ENCODE measurements at regions not wholly inside any gene's neighbourhood (a gene's known extent, or its start where the extent isn't known, plus 50 kb on each side); places are given as distances from the start of the nearest gene placed in this dataset.

DNA sequence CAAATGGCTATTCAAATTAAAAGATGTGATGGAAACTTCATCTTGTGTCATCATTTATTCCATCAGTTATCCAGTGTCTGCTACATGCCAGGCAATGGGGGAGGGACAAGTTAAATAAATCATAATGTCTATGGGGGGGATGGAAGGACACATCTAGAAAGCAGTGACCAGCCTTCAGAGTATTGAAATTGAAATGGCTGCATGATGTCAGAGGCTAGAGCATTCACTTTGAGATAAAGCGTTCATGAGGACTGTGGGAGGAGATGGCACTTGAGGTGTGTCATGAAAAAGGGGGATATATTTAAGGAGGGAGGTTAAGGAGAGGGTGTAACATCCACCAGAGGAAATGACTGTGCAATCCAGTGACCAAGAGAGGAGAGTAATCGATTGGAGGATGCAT, 50.6 kb downstream of the SLIT2 start:
- no peak for DNase-seq (ENCODE audit: low read depth in 2 of 2)

- no peak for DNase-seq (ENCODE audit: low read depth in 2 of 2)
Observed at GRCh38 chr4:20305976-20306375, 54.3 kb downstream of the SLIT2 start.

DNA sequence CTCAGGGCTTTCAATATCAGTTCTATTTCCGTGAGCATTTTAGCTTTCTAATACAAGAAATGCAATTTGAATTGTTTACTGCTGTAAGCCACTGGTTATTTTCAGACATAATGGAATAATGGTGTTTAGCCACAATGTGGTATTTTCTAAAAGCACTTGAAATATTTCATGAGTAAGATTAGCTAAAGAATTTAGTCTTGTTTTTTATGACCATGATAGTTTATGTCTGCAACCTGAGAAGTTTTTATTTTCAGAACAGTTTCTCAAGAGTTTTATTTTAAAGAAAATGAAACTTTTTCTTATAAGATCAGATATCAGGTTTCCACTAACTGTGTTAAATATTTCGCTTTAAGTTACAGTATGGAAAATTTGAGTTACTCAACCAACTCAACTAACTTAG, 60.2 kb downstream of the SLIT2 start:
- no peak for DNase-seq (ENCODE audit: low read depth in 2 of 2)

DNA sequence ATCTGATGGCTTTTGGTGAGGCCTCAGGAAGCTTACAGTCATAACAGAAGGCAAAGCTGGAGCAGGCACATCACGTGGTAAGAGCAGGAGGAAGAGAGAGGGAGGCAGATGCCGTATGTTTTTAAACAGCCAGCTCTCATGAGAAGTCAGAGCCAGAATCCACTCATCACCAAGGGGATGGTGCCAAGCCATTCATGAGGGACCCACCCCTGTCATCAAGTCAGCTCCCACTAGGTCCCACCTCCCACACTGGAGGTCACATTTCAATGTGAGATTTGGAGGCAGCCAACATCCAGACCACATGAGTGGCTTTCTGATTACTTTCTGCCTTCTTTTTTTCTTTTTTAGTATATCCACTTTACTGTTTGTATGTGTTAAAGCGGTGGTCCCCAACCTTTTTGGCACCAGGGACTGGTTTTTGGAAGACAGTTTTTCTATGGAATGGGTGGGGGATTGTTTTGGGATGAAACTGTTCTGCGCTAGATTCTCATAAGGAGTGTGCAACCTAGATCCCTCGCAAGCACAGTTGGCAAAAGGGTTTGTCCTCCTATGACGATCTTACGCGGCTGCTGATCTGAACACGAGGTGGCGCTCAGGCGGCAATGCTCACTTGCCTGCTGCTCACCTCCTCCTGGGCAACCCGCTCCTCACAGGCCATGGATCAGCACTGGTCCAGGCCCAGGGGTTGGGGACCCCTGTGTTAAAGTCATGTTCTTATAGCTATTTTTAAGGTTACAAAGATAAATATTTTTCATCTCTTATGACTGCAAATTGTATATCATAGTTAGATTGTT, 61.7 kb downstream of the SLIT2 start:
- no peak for DNase-seq (ENCODE audit: low read depth in 2 of 2)

DNA sequence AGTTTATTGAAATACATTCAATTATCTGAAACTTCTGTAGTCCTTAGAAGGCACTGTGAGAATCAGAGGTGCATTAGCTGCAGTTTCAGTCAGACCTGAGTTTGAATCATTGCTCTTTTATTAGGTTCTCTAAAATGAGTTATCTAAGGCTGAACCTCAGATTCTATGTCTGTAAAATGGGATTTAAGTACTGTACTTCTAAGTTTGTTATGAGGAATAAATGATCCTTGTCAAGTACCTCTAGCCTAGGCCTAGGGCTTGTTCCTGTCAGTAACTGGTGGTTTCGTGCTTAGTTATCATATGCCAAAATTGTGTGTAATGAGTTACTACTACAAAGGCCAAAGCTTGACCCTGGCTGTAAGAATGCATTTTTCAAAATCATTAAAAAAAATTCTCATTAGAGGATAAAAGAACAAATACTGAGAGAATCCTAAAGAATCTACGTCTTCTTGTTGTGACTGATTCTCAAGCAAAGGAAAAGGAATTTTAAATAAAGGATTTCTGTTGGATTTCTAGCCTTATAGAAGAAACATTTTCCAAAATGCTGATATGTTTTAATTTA, 65.8 kb downstream of the SLIT2 start:
- DNase-seq (ENCODE audit: low read depth in 2 of 2), result no peak

- no peak for DNase-seq (ENCODE audit: low read depth in 2 of 2)
Observed at GRCh38 chr4:20318001-20318908, 66.5 kb downstream of the SLIT2 start.

- no peak for DNase-seq (ENCODE audit: low read depth in 2 of 2)
Observed at GRCh38 chr4:20318909-20319277, 67.2 kb downstream of the SLIT2 start.

GRCh38 chr4:20319825-20320612, 68.3 kb downstream of the SLIT2 start:
- no peak for DNase-seq (ENCODE audit: low read depth in 2 of 2)

DNA sequence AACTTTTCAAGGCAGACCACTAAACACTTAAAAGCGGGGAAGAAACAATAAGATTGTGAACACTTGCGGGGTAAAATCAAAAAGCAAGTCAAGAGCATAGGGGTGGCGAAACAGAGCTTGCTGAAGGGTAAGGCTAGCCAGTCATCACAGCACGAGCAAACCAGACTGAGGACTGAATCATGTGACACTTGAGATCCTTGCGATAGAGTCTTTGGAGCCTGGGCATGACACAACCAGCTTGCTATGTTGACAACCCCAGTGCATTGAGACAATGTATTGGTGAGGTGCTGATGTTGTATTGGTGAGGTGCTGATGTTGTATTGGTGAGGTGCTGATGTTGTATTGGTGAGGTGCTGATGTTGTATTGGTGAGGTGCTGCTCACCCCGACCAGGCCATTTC, 72.3 kb downstream of the SLIT2 start:
- DNase-seq (ENCODE audit: low read depth in 2 of 2), result no peak

DNA sequence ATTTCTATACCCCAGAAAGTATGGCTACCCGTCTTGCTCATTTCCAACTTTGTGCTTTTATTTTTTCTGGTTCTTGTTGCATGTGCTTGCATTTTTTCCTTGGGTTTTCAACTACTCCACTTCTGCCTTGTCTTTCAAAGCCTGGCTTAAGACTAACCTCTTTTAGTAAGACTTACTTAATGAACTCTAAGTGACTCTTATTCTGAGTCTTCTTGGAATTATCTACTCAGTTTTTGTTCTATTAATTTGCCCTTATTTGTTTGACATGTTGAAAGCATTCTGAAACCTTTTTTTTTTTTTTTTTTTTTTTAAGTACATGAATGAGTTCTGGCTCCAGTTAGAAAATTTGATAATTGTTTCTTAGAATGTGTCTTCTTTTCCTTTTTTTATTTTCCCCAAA, 74.8 kb downstream of the SLIT2 start:
- no peak for DNase-seq (ENCODE audit: low read depth in 2 of 2)

DNA sequence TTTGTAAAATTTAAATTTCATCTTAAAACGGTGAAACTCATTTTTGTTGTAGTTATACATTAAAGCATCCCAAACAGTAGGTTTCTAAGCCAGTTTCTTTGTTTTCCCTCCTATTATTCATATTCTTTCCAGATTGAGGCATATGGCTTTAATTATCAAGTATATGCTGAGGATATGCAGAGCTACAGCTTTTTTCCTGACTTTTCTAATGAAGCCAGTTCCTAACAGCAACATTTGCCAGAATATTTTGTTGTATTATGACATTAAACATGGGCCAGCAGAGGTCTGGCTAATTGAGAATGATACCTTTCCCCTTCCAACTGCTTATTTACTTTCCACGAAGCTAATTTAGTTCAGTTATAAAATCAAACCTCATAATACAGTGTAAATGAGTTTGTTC, 75.3 kb downstream of the SLIT2 start:
- DNase-seq (ENCODE audit: low read depth in 2 of 2), result no peak

DNA sequence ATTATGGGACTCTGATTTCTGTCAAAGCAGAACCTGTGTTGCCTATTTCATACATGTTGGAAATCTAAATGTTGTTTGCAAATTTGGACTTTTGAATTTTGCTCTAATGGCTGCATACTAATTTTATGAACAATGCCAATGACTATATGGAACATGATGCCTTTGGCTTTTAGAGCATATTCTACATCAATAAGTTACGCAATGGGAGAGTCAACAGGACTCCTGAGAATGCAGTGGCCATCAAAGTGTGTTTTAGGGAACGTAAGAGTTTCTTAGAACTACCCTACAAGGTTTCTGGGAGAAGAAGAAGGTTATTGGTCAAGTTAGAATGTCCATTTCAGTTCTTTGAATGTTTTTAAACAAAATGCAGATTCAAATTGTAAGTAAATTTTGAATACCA, 76.1 kb downstream of the SLIT2 start:
- DNase-seq (ENCODE audit: low read depth in 2 of 2), result no peak

- DNase-seq (ENCODE audit: low read depth in 2 of 2), result no peak
Observed at GRCh38 chr4:20331642-20332041, 79.9 kb downstream of the SLIT2 start.

GRCh38 chr4:20333141-20333715, 81.5 kb downstream of the SLIT2 start:
- DNase-seq (ENCODE audit: low read depth in 2 of 2), result no peak

GRCh38 chr4:20337261-20337664, 85.6 kb downstream of the SLIT2 start:
- DNase-seq (ENCODE audit: low read depth in 2 of 2), result no peak

- DNase-seq (ENCODE audit: low read depth in 2 of 2), result no peak
Observed at GRCh38 chr4:20338841-20339240, 87.1 kb downstream of the SLIT2 start.

DNA sequence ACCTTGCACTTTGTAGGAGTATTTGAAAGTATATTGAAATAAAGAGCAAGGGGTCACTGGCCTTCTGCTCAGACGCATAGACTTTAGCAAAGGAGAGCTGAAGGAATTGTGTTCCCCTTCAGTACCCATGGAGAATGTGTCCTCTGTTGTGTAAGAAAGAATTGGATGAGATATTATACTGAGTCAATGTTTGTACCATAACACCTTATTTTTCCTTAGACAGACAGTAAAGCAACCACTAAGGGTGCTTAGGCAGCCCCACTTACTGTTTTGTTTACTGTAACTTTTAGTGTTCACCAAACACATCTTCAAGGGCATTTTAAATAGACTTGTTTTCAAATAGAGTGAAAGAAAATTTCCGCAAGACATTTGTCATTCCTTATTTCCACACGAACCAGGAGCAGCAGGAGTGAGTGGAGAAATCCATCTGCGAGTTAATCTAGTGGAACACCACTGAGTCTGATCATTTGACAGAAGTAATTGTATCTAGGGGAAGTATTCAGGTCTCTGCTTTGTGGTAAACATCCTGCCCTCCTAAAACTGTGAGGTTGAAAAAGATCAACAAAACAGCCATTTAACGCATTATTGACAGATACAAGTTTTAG, 89.5 kb downstream of the SLIT2 start:
- no peak for DNase-seq (ENCODE audit: low read depth in 2 of 2)

DNA sequence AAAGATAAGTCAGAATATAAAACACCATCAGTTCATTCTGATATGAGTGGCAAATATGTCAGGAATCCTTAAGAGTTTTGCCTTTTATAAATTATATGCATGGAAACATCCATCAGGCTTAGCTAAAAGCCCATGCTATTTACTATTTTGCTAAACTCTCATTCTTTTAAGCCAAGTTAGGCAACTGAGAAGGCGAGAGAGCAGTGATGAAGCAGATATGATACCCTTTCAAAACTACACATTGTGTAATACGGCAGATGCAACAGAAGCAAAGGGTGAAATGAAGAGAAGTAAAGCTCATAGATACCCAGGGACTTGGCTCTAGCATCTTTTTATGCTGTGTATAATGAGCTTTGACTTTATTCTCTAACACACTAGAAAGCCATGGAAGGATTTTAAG, 95.8 kb downstream of the SLIT2 start:
- no peak for DNase-seq (ENCODE audit: low read depth in 2 of 2)

DNA sequence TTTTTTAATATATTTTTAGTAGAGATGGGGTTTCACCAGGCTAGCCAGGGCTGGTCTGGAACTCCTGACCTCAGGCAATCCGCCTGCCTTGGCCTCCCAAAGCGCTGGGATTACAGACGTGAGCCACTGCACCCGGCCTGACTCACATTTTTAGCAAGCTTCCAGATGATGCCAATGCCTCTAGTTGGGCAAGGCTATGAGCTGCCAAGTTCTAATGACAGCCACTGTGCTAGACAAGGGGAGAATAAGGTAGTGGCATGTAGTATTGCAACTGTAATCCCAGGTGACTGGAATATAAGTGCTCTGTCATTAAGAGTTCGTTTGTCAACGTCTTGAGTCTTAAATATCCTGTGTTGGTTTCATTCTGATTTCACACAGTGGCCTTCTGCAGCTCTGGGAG, 96.7 kb downstream of the SLIT2 start:
- no peak for DNase-seq (ENCODE audit: low read depth in 2 of 2)

DNA sequence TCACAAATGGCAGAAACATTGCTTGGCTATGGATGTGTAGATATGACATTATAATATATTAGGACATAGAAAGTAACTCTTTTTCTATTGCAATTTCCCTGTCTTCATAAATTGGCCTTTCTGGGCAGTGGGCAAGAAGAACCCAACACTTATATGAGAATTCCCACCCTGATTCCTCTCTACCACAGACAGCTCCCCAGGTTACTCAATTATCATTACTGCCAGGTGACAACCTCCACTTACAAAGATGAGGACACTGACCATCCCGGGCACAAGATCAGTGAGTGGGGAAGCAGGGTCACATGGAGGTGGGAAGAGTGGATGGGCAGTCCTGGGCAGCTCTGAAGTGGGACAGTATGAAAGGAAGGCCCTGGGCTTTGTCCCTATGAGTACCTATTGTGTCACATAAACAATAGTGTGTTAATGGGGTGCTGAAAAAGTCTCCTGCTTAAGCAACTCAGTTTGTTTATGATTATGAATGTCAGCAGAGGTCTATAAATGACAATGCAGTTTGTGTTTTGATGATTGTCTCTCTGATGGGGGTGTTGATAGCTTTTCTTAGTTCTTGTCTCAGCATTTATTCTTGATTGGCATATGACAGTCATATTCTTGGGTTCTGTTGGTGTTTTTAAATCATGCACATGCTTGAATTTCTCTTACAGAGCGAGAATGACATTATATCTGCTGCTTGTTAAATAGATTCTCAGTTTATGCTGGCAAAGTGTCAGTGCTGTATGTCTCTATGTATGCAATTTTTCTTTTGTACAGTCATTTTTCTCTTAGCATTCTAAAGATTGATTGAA, 99.9 kb downstream of the SLIT2 start:
- DNase-seq (ENCODE audit: low read depth in 2 of 2), result no peak

DNA sequence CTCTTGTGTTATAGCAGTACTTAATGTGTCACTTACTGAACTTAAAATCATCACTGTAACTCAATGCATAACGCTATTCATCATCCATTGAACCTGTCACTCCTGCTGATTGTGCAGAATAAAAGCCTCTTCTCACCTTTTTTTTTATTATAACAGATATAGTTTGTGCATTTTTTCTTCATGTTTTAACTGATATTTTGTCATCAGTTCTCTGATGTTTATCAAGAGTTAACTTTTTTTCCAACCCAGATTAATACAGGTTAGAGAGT, 100.4 kb downstream of the SLIT2 start:
- DNase-seq (ENCODE audit: low read depth in 2 of 2), result no peak

Data from stimulated activated CD8-positive, alpha-beta memory T cell treated with anti-CD3 and anti-CD28 coated beads, Interleukin-2, amount 100 ng/mL, for 48 hours (primary cell).